GM23338 (cell line): ENCODE measurements at regions not wholly inside any gene's neighbourhood (a gene's known extent, or its start where the extent isn't known, plus 50 kb on each side); places are given as distances from the start of the nearest gene placed in this dataset.
A peak's percentile ranks its signal among the peaks of the same experiment; 100 is the strongest.

Source experiments
- ATAC-seq: fragments of 200-7000 bp; cut with Tn5 transposase; 3 replicates; pipeline ENCODE4 v1.9.1; 2020
- DNase-seq: peaks from one replicate; pipeline ENCODE4 v3.0.0-alpha.2; 2015; ENCODE audit warnings: low spot score
- H2AFZ ChIP-seq: fragments of 200-600 bp; sonication (generic); 2 replicates; pipeline ENCODE4 v1.8.0; 2016; ENCODE audit warnings: antibody characterized with exemption, mild to moderate bottlenecking, moderate library complexity
- H3F3A ChIP-seq: fragments of 200-600 bp; sonication (generic); replicated peaks from 2 replicates; pipeline ENCODE4 v1.8.0; 2017; ENCODE audit warnings: antibody characterized with exemption, mixed run types, low read depth
- H3K27ac ChIP-seq: fragments of 200-600 bp; sonication (generic); 2 replicates; pipeline ENCODE4 v1.6.1; 2016; ENCODE audit warnings: low read depth
- H3K27me3 ChIP-seq: fragments of 200-600 bp; sonication (generic); 2 replicates; pipeline ENCODE4 v1.8.0; 2016; ENCODE audit warnings: mild to moderate bottlenecking, mixed run types, moderate library complexity; ENCODE audit not compliant: insufficient read depth
- H3K36me3 ChIP-seq: fragments of 200-600 bp; sonication (generic); 2 replicates; pipeline ENCODE4 v1.8.0; 2016; ENCODE audit warnings: mild to moderate bottlenecking; ENCODE audit not compliant: insufficient read depth
- H3K4me1 ChIP-seq: fragments of 200-600 bp; sonication (generic); 2 replicates; pipeline ENCODE4 v1.8.0; 2016; ENCODE audit warnings: mild to moderate bottlenecking, moderate library complexity; ENCODE audit not compliant: insufficient read depth
- H3K4me2 ChIP-seq: fragments of 200-600 bp; sonication (generic); 2 replicates; pipeline ENCODE4 v1.7.1; 2017; ENCODE audit warnings: mixed run types
- H3K4me3 ChIP-seq: fragments of 200-600 bp; sonication (generic); 2 replicates; pipeline ENCODE4 v1.6.1; 2016; ENCODE audit warnings: mixed run types
- H3K79me2 ChIP-seq: fragments of 200-600 bp; sonication (generic); replicated peaks from 2 replicates; pipeline ENCODE4 v1.8.0; 2017; ENCODE audit warnings: mild to moderate bottlenecking; ENCODE audit not compliant: insufficient read depth
- H3K9me2 ChIP-seq: fragments of 200-600 bp; sonication (generic); 2 replicates; pipeline ENCODE4 v1.8.0; 2017; ENCODE audit not compliant: insufficient read depth
- H4K20me1 ChIP-seq: fragments of 200-600 bp; sonication (generic); replicated peaks from 2 replicates; pipeline ENCODE4 v1.8.0; 2017; ENCODE audit warnings: mild to moderate bottlenecking; ENCODE audit not compliant: insufficient read depth
- H3K27ac Mint-ChIP-seq: 2 replicates; pipeline ENCODE4 v1.8.0; 2020; ENCODE audit warnings: inconsistent platforms, mild to moderate bottlenecking, moderate library complexity, mixed read lengths
- H3K27me3 Mint-ChIP-seq: 3 replicates; pipeline ENCODE4 v1.8.0; 2022; ENCODE audit warnings: low read depth, mild to moderate bottlenecking, moderate library complexity, mixed read lengths, inconsistent platforms; ENCODE audit not compliant: insufficient read depth, poor library complexity
- H3K36me3 Mint-ChIP-seq: 3 replicates; pipeline ENCODE4 v1.8.0; 2021; ENCODE audit warnings: low read depth, mild to moderate bottlenecking, inconsistent platforms, moderate library complexity, mixed read lengths
- H3K4me1 Mint-ChIP-seq: 3 replicates; pipeline ENCODE4 v1.8.0; 2020; ENCODE audit warnings: mild to moderate bottlenecking, inconsistent platforms, mixed read lengths
- H3K4me3 Mint-ChIP-seq: 3 replicates; pipeline ENCODE4 v1.8.0; 2021; ENCODE audit warnings: moderate library complexity, mild to moderate bottlenecking, inconsistent platforms, mixed read lengths
- H3K9me3 Mint-ChIP-seq: 3 replicates; pipeline ENCODE4 v1.8.0; 2020; ENCODE audit warnings: moderate library complexity, mild to moderate bottlenecking, inconsistent platforms, mixed read lengths
- CREB1 ChIP-seq: fragments of 250-450 bp; sonication (Bioruptor Pico); IDR thresholded peaks from 2 replicates; pipeline ENCODE4 v1.5.0; 2020; ENCODE audit warnings: low read depth, mild to moderate bottlenecking, moderate library complexity
- EZH2 ChIP-seq: fragments of 200-600 bp; sonication (generic); IDR thresholded peaks from one replicate; pipeline ENCODE4 v1.8.0; 2017; ENCODE audit warnings: antibody characterized with exemption, mild to moderate bottlenecking, low read depth; ENCODE audit not compliant: unreplicated experiment
- EZH2phosphoT487 ChIP-seq: fragments of 200-600 bp; sonication (generic); IDR thresholded peaks from one replicate; pipeline ENCODE4 v1.8.1; 2018; ENCODE audit warnings: antibody characterized with exemption; ENCODE audit not compliant: unreplicated experiment
- JUNB ChIP-seq: IDR thresholded peaks from one replicate; pipeline ENCODE4 v1.6.1; 2016; ENCODE audit warnings: antibody characterized with exemption; ENCODE audit not compliant: unreplicated experiment
- NANOG ChIP-seq: IDR thresholded peaks from 2 replicates; pipeline ENCODE4 v1.6.1; 2016; ENCODE audit warnings: antibody characterized with exemption, borderline replicate concordance
- POLR2AphosphoS5 ChIP-seq: IDR thresholded peaks from 2 replicates; pipeline ENCODE4 v1.6.1; 2016; ENCODE audit warnings: antibody characterized with exemption, low read depth
- STAT1 ChIP-seq: IDR thresholded peaks from one replicate; pipeline ENCODE4 v1.6.1; 2016; ENCODE audit warnings: antibody characterized with exemption; ENCODE audit not compliant: unreplicated experiment
- ZNF114 ChIP-seq: fragments of 250-450 bp; sonication (Bioruptor Pico); IDR thresholded peaks from 2 replicates; pipeline ENCODE4 v1.5.0; 2020; ENCODE audit warnings: mild to moderate bottlenecking, moderate library complexity
- ZNF331 ChIP-seq: fragments of 250-450 bp; sonication (Bioruptor Pico); IDR thresholded peaks from 2 replicates; pipeline ENCODE4 v1.5.0; 2020; ENCODE audit warnings: low read depth, mild to moderate bottlenecking, moderate library complexity
- TF ChIP-seq, protein P1 (sequence below): IDR thresholded peaks from 2 replicates; pipeline ENCODE4 v1.6.1; 2016; ENCODE audit warnings: antibody characterized with exemption
- TF ChIP-seq, protein P2 (sequence below): fragments of 250-450 bp; sonication (Bioruptor Pico); IDR thresholded peaks from 2 replicates; pipeline ENCODE4 v1.5.0; 2020; ENCODE audit warnings: mild to moderate bottlenecking, moderate library complexity
- TF ChIP-seq, protein P3 (sequence below): IDR thresholded peaks from one replicate; pipeline ENCODE4 v1.6.1; 2018; ENCODE audit warnings: antibody characterized with exemption; ENCODE audit not compliant: unreplicated experiment
- TF ChIP-seq, protein P4 (sequence below), 2 experiments: fragments of 200-600 bp in 1 of 2; sonication (generic) in 1 of 2; conservative IDR thresholded peaks; 2 replicates each; pipeline versions ENCODE4 v1.5.1 to v1.6.1; 2016 to 2017; ENCODE audit warnings: antibody characterized with exemption in 2 of 2, low read depth in 2 of 2, mild to moderate bottlenecking in 2 of 2, moderate library complexity in 1 of 2

DNA sequence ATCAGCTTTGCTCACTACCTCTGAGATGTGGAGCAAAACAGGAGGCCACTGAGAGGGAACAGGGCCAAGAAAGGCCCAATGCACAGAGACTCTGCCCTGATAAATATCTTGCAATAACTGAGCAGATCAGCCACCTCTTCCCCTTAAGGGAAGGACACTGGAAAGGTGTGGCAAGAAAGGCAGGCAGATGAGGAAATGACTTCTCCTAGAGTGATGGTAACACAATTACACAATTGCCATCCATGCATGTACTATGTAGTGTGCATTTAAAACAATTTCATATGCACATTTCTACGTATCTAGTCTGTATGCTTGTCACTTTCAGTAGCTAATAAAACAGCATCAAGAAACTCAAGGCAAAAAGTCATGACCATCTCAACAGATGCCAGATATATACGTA, 322.5 kb downstream of the DRD1 start (continued):
- TF ChIP-seq ZNF331 (CRISPR knock-in tag) = no peak

DNA sequence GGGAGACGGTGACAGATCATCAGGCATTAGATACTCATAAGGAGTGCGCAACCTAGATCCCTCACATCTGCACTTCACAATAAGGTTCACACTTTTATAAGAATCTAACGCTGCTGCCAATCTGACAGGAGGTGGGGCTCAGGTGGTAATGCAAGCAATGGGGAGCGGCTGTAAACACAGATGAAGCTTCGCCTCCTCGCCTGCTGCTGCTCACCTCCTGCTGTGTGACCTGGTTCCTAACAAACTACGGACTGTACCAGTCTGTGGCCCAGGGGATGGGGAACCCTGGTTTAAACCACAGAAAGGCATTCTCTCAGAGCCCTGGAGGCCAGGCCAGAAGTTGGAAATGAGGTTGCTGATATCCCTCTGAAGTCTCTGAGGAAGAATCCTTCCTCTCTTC, 323.6 kb downstream of the DRD1 start:
- no peak overlapping the region for H2AFZ ChIP-seq
- DNase-seq = peak; percentile 6

More for the DNA sequence above, 323.6 kb downstream of the DRD1 start:
- Histone ChIP-seq H3K36me3 (no peaks in the 10 kb centered on the region; the same call in 1 of the 2 replicates), H3K27ac (no peak overlapping the region), H3F3A (no peaks in the 10 kb centered on the region), H3K4me1 (peaks cover 16% of the 10 kb centered on the region), H3K9me2 (peaks cover 9% of the 10 kb centered on the region; the same call in 1 of the 2 replicates), H4K20me1 (no peaks in the 10 kb centered on the region), H3K79me2 (no peaks in the 10 kb centered on the region), H3K4me3 (no peak overlapping the region), H3K27me3 (no peaks in the 10 kb centered on the region), H3K4me2 (no peak overlapping the region)
- H3K4me3 Mint-ChIP-seq = no peak overlapping the region
- H3K4me1 Mint-ChIP-seq = peaks cover 26% of the 10 kb centered on the region
- H3K9me3 Mint-ChIP-seq = peaks cover 15% of the 10 kb centered on the region; the same call in 2 of the 3 replicates
- no peak overlapping the region; the same call in 1 of the 2 replicates for H3K27ac Mint-ChIP-seq
- H3K36me3 Mint-ChIP-seq = peaks cover 3% of the 10 kb centered on the region
- TF ChIP-seq ZNF331 (CRISPR knock-in tag) (no peak), STAT1 (no peak), ZNF114 (CRISPR knock-in tag) (no peak), EZH2 (no peak), NANOG (no peak), POLR2AphosphoS5 (no peak), JUNB (no peak), CREB1 (CRISPR knock-in tag) (no peak), EZH2phosphoT487 (no peak)
- TF ChIP-seq, protein P1, sequence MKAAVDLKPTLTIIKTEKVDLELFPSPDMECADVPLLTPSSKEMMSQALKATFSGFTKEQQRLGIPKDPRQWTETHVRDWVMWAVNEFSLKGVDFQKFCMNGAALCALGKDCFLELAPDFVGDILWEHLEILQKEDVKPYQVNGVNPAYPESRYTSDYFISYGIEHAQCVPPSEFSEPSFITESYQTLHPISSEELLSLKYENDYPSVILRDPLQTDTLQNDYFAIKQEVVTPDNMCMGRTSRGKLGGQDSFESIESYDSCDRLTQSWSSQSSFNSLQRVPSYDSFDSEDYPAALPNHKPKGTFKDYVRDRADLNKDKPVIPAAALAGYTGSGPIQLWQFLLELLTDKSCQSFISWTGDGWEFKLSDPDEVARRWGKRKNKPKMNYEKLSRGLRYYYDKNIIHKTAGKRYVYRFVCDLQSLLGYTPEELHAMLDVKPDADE = no peak
- TF ChIP-seq, protein P2, sequence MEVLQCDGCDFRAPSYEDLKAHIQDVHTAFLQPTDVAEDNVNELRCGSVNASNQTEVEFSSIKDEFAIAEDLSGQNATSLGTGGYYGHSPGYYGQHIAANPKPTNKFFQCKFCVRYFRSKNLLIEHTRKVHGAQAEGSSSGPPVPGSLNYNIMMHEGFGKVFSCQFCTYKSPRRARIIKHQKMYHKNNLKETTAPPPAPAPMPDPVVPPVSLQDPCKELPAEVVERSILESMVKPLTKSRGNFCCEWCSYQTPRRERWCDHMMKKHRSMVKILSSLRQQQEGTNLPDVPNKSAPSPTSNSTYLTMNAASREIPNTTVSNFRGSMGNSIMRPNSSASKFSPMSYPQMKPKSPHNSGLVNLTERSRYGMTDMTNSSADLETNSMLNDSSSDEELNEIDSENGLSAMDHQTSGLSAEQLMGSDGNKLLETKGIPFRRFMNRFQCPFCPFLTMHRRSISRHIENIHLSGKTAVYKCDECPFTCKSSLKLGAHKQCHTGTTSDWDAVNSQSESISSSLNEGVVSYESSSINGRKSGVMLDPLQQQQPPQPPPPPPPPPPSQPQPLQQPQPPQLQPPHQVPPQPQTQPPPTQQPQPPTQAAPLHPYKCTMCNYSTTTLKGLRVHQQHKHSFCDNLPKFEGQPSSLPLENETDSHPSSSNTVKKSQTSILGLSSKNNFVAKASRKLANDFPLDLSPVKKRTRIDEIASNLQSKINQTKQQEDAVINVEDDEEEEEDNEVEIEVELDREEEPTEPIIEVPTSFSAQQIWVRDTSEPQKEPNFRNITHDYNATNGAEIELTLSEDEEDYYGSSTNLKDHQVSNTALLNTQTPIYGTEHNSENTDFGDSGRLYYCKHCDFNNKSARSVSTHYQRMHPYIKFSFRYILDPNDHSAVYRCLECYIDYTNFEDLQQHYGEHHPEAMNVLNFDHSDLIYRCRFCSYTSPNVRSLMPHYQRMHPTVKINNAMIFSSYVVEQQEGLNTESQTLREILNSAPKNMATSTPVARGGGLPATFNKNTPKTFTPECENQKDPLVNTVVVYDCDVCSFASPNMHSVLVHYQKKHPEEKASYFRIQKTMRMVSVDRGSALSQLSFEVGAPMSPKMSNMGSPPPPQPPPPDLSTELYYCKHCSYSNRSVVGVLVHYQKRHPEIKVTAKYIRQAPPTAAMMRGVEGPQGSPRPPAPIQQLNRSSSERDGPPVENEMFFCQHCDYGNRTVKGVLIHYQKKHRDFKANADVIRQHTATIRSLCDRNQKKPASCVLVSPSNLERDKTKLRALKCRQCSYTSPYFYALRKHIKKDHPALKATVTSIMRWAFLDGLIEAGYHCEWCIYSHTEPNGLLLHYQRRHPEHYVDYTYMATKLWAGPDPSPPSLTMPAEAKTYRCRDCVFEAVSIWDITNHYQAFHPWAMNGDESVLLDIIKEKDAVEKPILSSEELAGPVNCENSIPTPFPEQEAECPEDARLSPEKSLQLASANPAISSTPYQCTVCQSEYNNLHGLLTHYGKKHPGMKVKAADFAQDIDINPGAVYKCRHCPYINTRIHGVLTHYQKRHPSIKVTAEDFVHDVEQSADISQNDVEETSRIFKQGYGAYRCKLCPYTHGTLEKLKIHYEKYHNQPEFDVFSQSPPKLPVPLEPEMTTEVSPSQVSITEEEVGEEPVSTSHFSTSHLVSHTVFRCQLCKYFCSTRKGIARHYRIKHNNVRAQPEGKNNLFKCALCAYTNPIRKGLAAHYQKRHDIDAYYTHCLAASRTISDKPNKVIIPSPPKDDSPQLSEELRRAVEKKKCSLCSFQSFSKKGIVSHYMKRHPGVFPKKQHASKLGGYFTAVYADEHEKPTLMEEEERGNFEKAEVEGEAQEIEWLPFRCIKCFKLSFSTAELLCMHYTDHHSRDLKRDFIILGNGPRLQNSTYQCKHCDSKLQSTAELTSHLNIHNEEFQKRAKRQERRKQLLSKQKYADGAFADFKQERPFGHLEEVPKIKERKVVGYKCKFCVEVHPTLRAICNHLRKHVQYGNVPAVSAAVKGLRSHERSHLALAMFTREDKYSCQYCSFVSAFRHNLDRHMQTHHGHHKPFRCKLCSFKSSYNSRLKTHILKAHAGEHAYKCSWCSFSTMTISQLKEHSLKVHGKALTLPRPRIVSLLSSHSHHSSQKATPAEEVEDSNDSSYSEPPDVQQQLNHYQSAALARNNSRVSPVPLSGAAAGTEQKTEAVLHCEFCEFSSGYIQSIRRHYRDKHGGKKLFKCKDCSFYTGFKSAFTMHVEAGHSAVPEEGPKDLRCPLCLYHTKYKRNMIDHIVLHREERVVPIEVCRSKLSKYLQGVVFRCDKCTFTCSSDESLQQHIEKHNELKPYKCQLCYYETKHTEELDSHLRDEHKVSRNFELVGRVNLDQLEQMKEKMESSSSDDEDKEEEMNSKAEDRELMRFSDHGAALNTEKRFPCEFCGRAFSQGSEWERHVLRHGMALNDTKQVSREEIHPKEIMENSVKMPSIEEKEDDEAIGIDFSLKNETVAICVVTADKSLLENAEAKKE (CRISPR knock-in tag) = no peak
- TF ChIP-seq, protein P3, sequence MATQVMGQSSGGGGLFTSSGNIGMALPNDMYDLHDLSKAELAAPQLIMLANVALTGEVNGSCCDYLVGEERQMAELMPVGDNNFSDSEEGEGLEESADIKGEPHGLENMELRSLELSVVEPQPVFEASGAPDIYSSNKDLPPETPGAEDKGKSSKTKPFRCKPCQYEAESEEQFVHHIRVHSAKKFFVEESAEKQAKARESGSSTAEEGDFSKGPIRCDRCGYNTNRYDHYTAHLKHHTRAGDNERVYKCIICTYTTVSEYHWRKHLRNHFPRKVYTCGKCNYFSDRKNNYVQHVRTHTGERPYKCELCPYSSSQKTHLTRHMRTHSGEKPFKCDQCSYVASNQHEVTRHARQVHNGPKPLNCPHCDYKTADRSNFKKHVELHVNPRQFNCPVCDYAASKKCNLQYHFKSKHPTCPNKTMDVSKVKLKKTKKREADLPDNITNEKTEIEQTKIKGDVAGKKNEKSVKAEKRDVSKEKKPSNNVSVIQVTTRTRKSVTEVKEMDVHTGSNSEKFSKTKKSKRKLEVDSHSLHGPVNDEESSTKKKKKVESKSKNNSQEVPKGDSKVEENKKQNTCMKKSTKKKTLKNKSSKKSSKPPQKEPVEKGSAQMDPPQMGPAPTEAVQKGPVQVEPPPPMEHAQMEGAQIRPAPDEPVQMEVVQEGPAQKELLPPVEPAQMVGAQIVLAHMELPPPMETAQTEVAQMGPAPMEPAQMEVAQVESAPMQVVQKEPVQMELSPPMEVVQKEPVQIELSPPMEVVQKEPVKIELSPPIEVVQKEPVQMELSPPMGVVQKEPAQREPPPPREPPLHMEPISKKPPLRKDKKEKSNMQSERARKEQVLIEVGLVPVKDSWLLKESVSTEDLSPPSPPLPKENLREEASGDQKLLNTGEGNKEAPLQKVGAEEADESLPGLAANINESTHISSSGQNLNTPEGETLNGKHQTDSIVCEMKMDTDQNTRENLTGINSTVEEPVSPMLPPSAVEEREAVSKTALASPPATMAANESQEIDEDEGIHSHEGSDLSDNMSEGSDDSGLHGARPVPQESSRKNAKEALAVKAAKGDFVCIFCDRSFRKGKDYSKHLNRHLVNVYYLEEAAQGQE = no peak
- TF ChIP-seq, protein P4, sequence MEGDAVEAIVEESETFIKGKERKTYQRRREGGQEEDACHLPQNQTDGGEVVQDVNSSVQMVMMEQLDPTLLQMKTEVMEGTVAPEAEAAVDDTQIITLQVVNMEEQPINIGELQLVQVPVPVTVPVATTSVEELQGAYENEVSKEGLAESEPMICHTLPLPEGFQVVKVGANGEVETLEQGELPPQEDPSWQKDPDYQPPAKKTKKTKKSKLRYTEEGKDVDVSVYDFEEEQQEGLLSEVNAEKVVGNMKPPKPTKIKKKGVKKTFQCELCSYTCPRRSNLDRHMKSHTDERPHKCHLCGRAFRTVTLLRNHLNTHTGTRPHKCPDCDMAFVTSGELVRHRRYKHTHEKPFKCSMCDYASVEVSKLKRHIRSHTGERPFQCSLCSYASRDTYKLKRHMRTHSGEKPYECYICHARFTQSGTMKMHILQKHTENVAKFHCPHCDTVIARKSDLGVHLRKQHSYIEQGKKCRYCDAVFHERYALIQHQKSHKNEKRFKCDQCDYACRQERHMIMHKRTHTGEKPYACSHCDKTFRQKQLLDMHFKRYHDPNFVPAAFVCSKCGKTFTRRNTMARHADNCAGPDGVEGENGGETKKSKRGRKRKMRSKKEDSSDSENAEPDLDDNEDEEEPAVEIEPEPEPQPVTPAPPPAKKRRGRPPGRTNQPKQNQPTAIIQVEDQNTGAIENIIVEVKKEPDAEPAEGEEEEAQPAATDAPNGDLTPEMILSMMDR (conservative IDR thresholded peaks at IDR 0.05; ENCODE audit: low read depth in 2 of 2) = no peak
- H3K27me3 Mint-ChIP-seq = peaks cover 4% of the 10 kb centered on the region
- ATAC-seq = no peak
